GM20000 (cell line): ENCODE measurements at regions not wholly inside any gene's neighbourhood (a gene's known extent, or its start where the extent isn't known, plus 50 kb on each side); places are given as distances from the start of the nearest gene placed in this dataset.

ENCODE experiments used
- DNase-seq: peaks from one replicate; pipeline ENCODE4 v3.0.0; 2012; ENCODE audit warnings: low spot score
- CTCF ChIP-seq: IDR thresholded peaks from 2 replicates; pipeline ENCODE4 v1.5.1; 2012; ENCODE audit warnings: mild to moderate bottlenecking, control low read depth; ENCODE audit errors: extremely low read depth, missing control alignments

- no peak for DNase-seq
- no peak for TF ChIP-seq CTCF
These were observed 102.1 kb upstream of the SH3BP4 start for GRCh38 chr2:234849678-234850077.

- TF ChIP-seq CTCF: no peak
- DNase-seq: no peak
These were observed 103.2 kb upstream of the SH3BP4 start for GRCh38 chr2:234848578-234848977.

- no peak for TF ChIP-seq CTCF
- no peak for DNase-seq
These were observed 104.2 kb upstream of the SH3BP4 start for GRCh38 chr2:234847639-234848038.

- DNase-seq: no peak
These were observed 104.5 kb upstream of the SH3BP4 start for GRCh38 chr2:234847364-234847635.

GRCh38 chr2:234846599-234847363 lies 105.0 kb upstream of the SH3BP4 start:
- no peak for DNase-seq
- no peak for TF ChIP-seq CTCF

More at GRCh38 chr2:234847364-234847635, 104.5 kb upstream of the SH3BP4 start:
- TF ChIP-seq CTCF: no peak

- DNase-seq: no peak
- TF ChIP-seq CTCF: no peak
These were observed 105.9 kb upstream of the SH3BP4 start for GRCh38 chr2:234845602-234846590.

GRCh38 chr2:234843411-234843810 lies 108.4 kb upstream of the SH3BP4 start:
- DNase-seq: no peak
- no peak for TF ChIP-seq CTCF
